ENCODE measurements at regions not wholly inside any gene's neighbourhood (a gene's known extent, or its start where the extent isn't known, plus 50 kb on each side); places are given as distances from the start of the nearest gene placed in this dataset.

DNA sequence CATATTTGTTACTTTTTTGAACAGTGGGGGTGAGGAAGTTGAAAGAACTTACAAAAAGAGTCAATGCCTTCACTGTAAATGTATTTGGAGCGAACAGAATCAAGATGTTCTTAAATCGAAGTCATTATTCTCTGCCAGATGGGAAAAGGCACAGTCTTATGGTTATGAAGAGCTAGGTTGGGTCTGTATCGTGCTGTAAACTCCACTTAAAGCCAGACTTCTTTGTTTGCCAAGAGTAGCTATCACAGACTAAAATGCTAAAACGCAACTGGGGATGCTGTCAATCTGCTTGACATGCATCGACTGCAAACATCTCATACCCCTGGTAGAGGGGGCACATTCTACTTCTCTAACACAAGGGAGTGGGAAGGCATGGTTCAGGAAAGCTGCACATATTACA lies 160.4 kb downstream of the DACT1 start:
- TF ChIP-seq CTCF (IDR thresholded peaks at IDR 0.05; ENCODE audit: low read depth, low read length, poor library complexity, severe bottlenecking) (no peak), EZH2phosphoT487 (IDR thresholded peaks at IDR 0.05; ENCODE audit: borderline replicate concordance, low read length) (no peak)

Measured in DOHH2 (cell line).